Right lobe of liver (tissue), 4 donors: ENCODE measurements at regions not wholly inside any gene's neighbourhood (a gene's known extent, or its start where the extent isn't known, plus 50 kb on each side); places are given as distances from the start of the nearest gene placed in this dataset.

Experiments used
- CTCF ChIP-seq, 4 donors: fragments of 200-600 bp in 3 of 4; fragments of 450-650 bp in 1 of 4; IDR thresholded peaks; one replicate each; pipeline versions ENCODE4 v1.5.1 to v1.8.0; 2016 to 2022; ENCODE audit warnings: antibody characterized with exemption in 4 of 4, mild to moderate bottlenecking in 2 of 4
- POLR2A ChIP-seq: fragments of 450-650 bp; IDR thresholded peaks from one replicate; pipeline ENCODE4 v1.6.1; 2017; ENCODE audit warnings: antibody characterized with exemption, mild to moderate bottlenecking
- donor health status: DM: no; HTN: no; CAD: no.
- donor health status: DM: no; HTN: no; CAD: no.
- donor health status: DM: no; HTN: yes; CAD: no.

GRCh38 chr11:30774496-30775232, 188.5 kb upstream of the MPPED2 start:
- no peak for TF ChIP-seq POLR2A
- no peak for TF ChIP-seq CTCF (IDR thresholded peaks at IDR 0.05)
